DMS53 treated with DMSO at 0.1 percent for 48 hours (cell line): ENCODE measurements at regions not wholly inside any gene's neighbourhood (a gene's known extent, or its start where the extent isn't known, plus 50 kb on each side); places are given as distances from the start of the nearest gene placed in this dataset.
A peak's percentile ranks its signal among the peaks of the same experiment; 100 is the strongest.
"Not testable (repeated sequence)": the region's sequence is repeated elsewhere in the genome, so short reads cannot be mapped to it uniquely, and the experiment has no call there.

ENCODE experiments used
- DNase-seq: peaks from one replicate; lab custom pipeline; 2025; ENCODE audit not compliant: unreplicated experiment; lab: John Stamatoyannopoulos, UW

- no peak for DNase-seq
These were observed 2596.2 kb downstream of the PCDH9 start for GRCh38 chr13:64633948-64634347.

GRCh38 chr13:64627654-64628053 lies 2602.5 kb downstream of the PCDH9 start:
- DNase-seq, result no peak

- no peak for DNase-seq
These were observed 2604.0 kb downstream of the PCDH9 start for GRCh38 chr13:64626105-64626504.

GRCh38 chr13:64617231-64617630 lies 2612.9 kb downstream of the PCDH9 start:
- no peak for DNase-seq

GRCh38 chr13:64591971-64592370 lies 2638.2 kb downstream of the PCDH9 start:
- DNase-seq, result no peak

- no peak for DNase-seq
These were observed 2650.8 kb downstream of the PCDH9 start for GRCh38 chr13:64579331-64579730.

- no peak for DNase-seq
These were observed 2661.4 kb downstream of the PCDH9 start for GRCh38 chr13:64568748-64569147.

GRCh38 chr13:64558031-64558430 lies 2672.1 kb downstream of the PCDH9 start:
- not testable (repeated sequence) for DNase-seq

GRCh38 chr13:64556376-64556775 lies 2673.8 kb downstream of the PCDH9 start:
- DNase-seq, result no peak

- no peak for DNase-seq
These were observed 2676.6 kb downstream of the PCDH9 start for GRCh38 chr13:64553411-64554129.

GRCh38 chr13:64551755-64552154 lies 2678.4 kb downstream of the PCDH9 start:
- DNase-seq, result peak; percentile 60

GRCh38 chr13:64546371-64546770 lies 2683.8 kb downstream of the PCDH9 start:
- no peak for DNase-seq

- no peak for DNase-seq
These were observed 2689.2 kb downstream of the PCDH9 start for GRCh38 chr13:64540976-64541375.

- DNase-seq, result no peak
These were observed 2689.7 kb downstream of the PCDH9 start for GRCh38 chr13:64540468-64540867.

GRCh38 chr13:64538711-64539110 lies 2691.4 kb downstream of the PCDH9 start:
- DNase-seq, result no peak

GRCh38 chr13:64534302-64534701 lies 2695.8 kb downstream of the PCDH9 start:
- no peak for DNase-seq

- no peak for DNase-seq
These were observed 2698.7 kb downstream of the PCDH9 start for GRCh38 chr13:64531400-64531799.

GRCh38 chr13:64529874-64530485 lies 2700.2 kb downstream of the PCDH9 start:
- no peak for DNase-seq

GRCh38 chr13:64528838-64529237 lies 2701.3 kb downstream of the PCDH9 start:
- no peak for DNase-seq

- DNase-seq, result no peak
These were observed 2702.6 kb downstream of the PCDH9 start for GRCh38 chr13:64527561-64527960.

- no peak for DNase-seq
These were observed 2704.4 kb downstream of the PCDH9 start for GRCh38 chr13:64525687-64526086.

- no peak for DNase-seq
These were observed 2719.4 kb downstream of the PCDH9 start for GRCh38 chr13:64510747-64511146.

- no peak for DNase-seq
These were observed 2723.9 kb downstream of the PCDH9 start for GRCh38 chr13:64506246-64506645.
